GM23338 (cell line): ENCODE measurements at regions not wholly inside any gene's neighbourhood (a gene's known extent, or its start where the extent isn't known, plus 50 kb on each side); places are given as distances from the start of the nearest gene placed in this dataset.

Experiments used
- ATAC-seq: fragments of 200-7000 bp; cut with Tn5 transposase; 3 replicates; pipeline ENCODE4 v1.9.1; 2020
- DNase-seq: peaks from one replicate; pipeline ENCODE4 v3.0.0-alpha.2; 2015; ENCODE audit warnings: low spot score
- H2AFZ ChIP-seq: fragments of 200-600 bp; sonication (generic); 2 replicates; pipeline ENCODE4 v1.8.0; 2016; ENCODE audit warnings: antibody characterized with exemption, mild to moderate bottlenecking, moderate library complexity
- H3F3A ChIP-seq: fragments of 200-600 bp; sonication (generic); replicated peaks from 2 replicates; pipeline ENCODE4 v1.8.0; 2017; ENCODE audit warnings: antibody characterized with exemption, mixed run types, low read depth
- H3K27ac ChIP-seq: fragments of 200-600 bp; sonication (generic); 2 replicates; pipeline ENCODE4 v1.6.1; 2016; ENCODE audit warnings: low read depth
- H3K27me3 ChIP-seq: fragments of 200-600 bp; sonication (generic); 2 replicates; pipeline ENCODE4 v1.8.0; 2016; ENCODE audit warnings: mild to moderate bottlenecking, mixed run types, moderate library complexity; ENCODE audit not compliant: insufficient read depth
- H3K36me3 ChIP-seq: fragments of 200-600 bp; sonication (generic); 2 replicates; pipeline ENCODE4 v1.8.0; 2016; ENCODE audit warnings: mild to moderate bottlenecking; ENCODE audit not compliant: insufficient read depth
- H3K4me1 ChIP-seq: fragments of 200-600 bp; sonication (generic); 2 replicates; pipeline ENCODE4 v1.8.0; 2016; ENCODE audit warnings: mild to moderate bottlenecking, moderate library complexity; ENCODE audit not compliant: insufficient read depth
- H3K4me2 ChIP-seq: fragments of 200-600 bp; sonication (generic); 2 replicates; pipeline ENCODE4 v1.7.1; 2017; ENCODE audit warnings: mixed run types
- H3K4me3 ChIP-seq: fragments of 200-600 bp; sonication (generic); 2 replicates; pipeline ENCODE4 v1.6.1; 2016; ENCODE audit warnings: mixed run types
- H3K79me2 ChIP-seq: fragments of 200-600 bp; sonication (generic); replicated peaks from 2 replicates; pipeline ENCODE4 v1.8.0; 2017; ENCODE audit warnings: mild to moderate bottlenecking; ENCODE audit not compliant: insufficient read depth
- H3K9me2 ChIP-seq: fragments of 200-600 bp; sonication (generic); 2 replicates; pipeline ENCODE4 v1.8.0; 2017; ENCODE audit not compliant: insufficient read depth
- H4K20me1 ChIP-seq: fragments of 200-600 bp; sonication (generic); replicated peaks from 2 replicates; pipeline ENCODE4 v1.8.0; 2017; ENCODE audit warnings: mild to moderate bottlenecking; ENCODE audit not compliant: insufficient read depth
- H3K27ac Mint-ChIP-seq: 2 replicates; pipeline ENCODE4 v1.8.0; 2020; ENCODE audit warnings: inconsistent platforms, mild to moderate bottlenecking, moderate library complexity, mixed read lengths
- H3K27me3 Mint-ChIP-seq: 3 replicates; pipeline ENCODE4 v1.8.0; 2022; ENCODE audit warnings: low read depth, mild to moderate bottlenecking, moderate library complexity, mixed read lengths, inconsistent platforms; ENCODE audit not compliant: insufficient read depth, poor library complexity
- H3K36me3 Mint-ChIP-seq: 3 replicates; pipeline ENCODE4 v1.8.0; 2021; ENCODE audit warnings: low read depth, mild to moderate bottlenecking, inconsistent platforms, moderate library complexity, mixed read lengths
- H3K4me1 Mint-ChIP-seq: 3 replicates; pipeline ENCODE4 v1.8.0; 2020; ENCODE audit warnings: mild to moderate bottlenecking, inconsistent platforms, mixed read lengths
- H3K4me3 Mint-ChIP-seq: 3 replicates; pipeline ENCODE4 v1.8.0; 2021; ENCODE audit warnings: moderate library complexity, mild to moderate bottlenecking, inconsistent platforms, mixed read lengths
- H3K9me3 Mint-ChIP-seq: 3 replicates; pipeline ENCODE4 v1.8.0; 2020; ENCODE audit warnings: moderate library complexity, mild to moderate bottlenecking, inconsistent platforms, mixed read lengths
- CREB1 ChIP-seq: fragments of 250-450 bp; sonication (Bioruptor Pico); IDR thresholded peaks from 2 replicates; pipeline ENCODE4 v1.5.0; 2020; ENCODE audit warnings: low read depth, mild to moderate bottlenecking, moderate library complexity
- EZH2 ChIP-seq: fragments of 200-600 bp; sonication (generic); IDR thresholded peaks from one replicate; pipeline ENCODE4 v1.8.0; 2017; ENCODE audit warnings: antibody characterized with exemption, mild to moderate bottlenecking, low read depth; ENCODE audit not compliant: unreplicated experiment
- EZH2phosphoT487 ChIP-seq: fragments of 200-600 bp; sonication (generic); IDR thresholded peaks from one replicate; pipeline ENCODE4 v1.8.1; 2018; ENCODE audit warnings: antibody characterized with exemption; ENCODE audit not compliant: unreplicated experiment
- JUNB ChIP-seq: IDR thresholded peaks from one replicate; pipeline ENCODE4 v1.6.1; 2016; ENCODE audit warnings: antibody characterized with exemption; ENCODE audit not compliant: unreplicated experiment
- NANOG ChIP-seq: IDR thresholded peaks from 2 replicates; pipeline ENCODE4 v1.6.1; 2016; ENCODE audit warnings: antibody characterized with exemption, borderline replicate concordance
- POLR2AphosphoS5 ChIP-seq: IDR thresholded peaks from 2 replicates; pipeline ENCODE4 v1.6.1; 2016; ENCODE audit warnings: antibody characterized with exemption, low read depth
- REST ChIP-seq: IDR thresholded peaks from one replicate; pipeline ENCODE4 v1.6.1; 2018; ENCODE audit warnings: antibody characterized with exemption; ENCODE audit not compliant: unreplicated experiment
- STAT1 ChIP-seq: IDR thresholded peaks from one replicate; pipeline ENCODE4 v1.6.1; 2016; ENCODE audit warnings: antibody characterized with exemption; ENCODE audit not compliant: unreplicated experiment
- ZNF114 ChIP-seq: fragments of 250-450 bp; sonication (Bioruptor Pico); IDR thresholded peaks from 2 replicates; pipeline ENCODE4 v1.5.0; 2020; ENCODE audit warnings: mild to moderate bottlenecking, moderate library complexity
- ZNF331 ChIP-seq: fragments of 250-450 bp; sonication (Bioruptor Pico); IDR thresholded peaks from 2 replicates; pipeline ENCODE4 v1.5.0; 2020; ENCODE audit warnings: low read depth, mild to moderate bottlenecking, moderate library complexity
- TF ChIP-seq, protein P1 (sequence below), 2 experiments: fragments of 200-600 bp in 1 of 2; sonication (generic) in 1 of 2; conservative IDR thresholded peaks; 2 replicates each; pipeline versions ENCODE4 v1.5.1 to v1.6.1; 2016 to 2017; ENCODE audit warnings: antibody characterized with exemption in 2 of 2, low read depth in 2 of 2, mild to moderate bottlenecking in 2 of 2, moderate library complexity in 1 of 2
- TF ChIP-seq, protein P2 (sequence below): fragments of 250-450 bp; sonication (Bioruptor Pico); IDR thresholded peaks from 2 replicates; pipeline ENCODE4 v1.5.0; 2020; ENCODE audit warnings: mild to moderate bottlenecking, moderate library complexity
- TF ChIP-seq, protein P3 (sequence below): IDR thresholded peaks from 2 replicates; pipeline ENCODE4 v1.6.1; 2016; ENCODE audit warnings: antibody characterized with exemption

DNA sequence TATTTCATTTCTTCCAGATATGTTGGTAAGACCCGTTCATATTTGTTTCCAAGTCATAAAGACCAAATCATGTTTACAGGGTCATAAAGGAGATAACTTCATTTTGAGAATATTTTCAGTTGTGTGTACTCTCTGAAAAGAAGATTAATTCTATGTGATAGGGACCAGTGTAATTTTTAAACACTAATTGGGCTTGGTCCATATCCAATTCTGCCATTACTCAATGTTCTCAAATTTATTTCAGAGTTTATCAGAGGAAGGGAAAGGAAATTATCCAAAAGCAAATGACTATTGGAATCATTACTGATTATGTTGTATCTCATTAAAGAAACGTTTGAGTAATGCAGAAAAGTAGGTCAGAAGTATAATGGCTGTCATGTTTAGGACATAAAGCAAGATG, 126.8 kb upstream of the DCN start:
- no peak overlapping the region for H3K27ac Mint-ChIP-seq
- no peaks in the 10 kb centered on the region for H4K20me1 ChIP-seq
- no peaks in the 10 kb centered on the region for H3K9me3 Mint-ChIP-seq
- no peak overlapping the region for H2AFZ ChIP-seq
- H3K4me1 Mint-ChIP-seq = peaks cover 4% of the 10 kb centered on the region
- ATAC-seq (no peak), DNase-seq (no peak)
- H3K36me3 ChIP-seq = no peaks in the 10 kb centered on the region
- no peak overlapping the region for H3K27ac ChIP-seq
- TF ChIP-seq, protein P1, sequence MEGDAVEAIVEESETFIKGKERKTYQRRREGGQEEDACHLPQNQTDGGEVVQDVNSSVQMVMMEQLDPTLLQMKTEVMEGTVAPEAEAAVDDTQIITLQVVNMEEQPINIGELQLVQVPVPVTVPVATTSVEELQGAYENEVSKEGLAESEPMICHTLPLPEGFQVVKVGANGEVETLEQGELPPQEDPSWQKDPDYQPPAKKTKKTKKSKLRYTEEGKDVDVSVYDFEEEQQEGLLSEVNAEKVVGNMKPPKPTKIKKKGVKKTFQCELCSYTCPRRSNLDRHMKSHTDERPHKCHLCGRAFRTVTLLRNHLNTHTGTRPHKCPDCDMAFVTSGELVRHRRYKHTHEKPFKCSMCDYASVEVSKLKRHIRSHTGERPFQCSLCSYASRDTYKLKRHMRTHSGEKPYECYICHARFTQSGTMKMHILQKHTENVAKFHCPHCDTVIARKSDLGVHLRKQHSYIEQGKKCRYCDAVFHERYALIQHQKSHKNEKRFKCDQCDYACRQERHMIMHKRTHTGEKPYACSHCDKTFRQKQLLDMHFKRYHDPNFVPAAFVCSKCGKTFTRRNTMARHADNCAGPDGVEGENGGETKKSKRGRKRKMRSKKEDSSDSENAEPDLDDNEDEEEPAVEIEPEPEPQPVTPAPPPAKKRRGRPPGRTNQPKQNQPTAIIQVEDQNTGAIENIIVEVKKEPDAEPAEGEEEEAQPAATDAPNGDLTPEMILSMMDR (conservative IDR thresholded peaks at IDR 0.05; ENCODE audit: low read depth in 2 of 2) = no peak
- TF ChIP-seq STAT1 = no peak
- TF ChIP-seq, protein P2, sequence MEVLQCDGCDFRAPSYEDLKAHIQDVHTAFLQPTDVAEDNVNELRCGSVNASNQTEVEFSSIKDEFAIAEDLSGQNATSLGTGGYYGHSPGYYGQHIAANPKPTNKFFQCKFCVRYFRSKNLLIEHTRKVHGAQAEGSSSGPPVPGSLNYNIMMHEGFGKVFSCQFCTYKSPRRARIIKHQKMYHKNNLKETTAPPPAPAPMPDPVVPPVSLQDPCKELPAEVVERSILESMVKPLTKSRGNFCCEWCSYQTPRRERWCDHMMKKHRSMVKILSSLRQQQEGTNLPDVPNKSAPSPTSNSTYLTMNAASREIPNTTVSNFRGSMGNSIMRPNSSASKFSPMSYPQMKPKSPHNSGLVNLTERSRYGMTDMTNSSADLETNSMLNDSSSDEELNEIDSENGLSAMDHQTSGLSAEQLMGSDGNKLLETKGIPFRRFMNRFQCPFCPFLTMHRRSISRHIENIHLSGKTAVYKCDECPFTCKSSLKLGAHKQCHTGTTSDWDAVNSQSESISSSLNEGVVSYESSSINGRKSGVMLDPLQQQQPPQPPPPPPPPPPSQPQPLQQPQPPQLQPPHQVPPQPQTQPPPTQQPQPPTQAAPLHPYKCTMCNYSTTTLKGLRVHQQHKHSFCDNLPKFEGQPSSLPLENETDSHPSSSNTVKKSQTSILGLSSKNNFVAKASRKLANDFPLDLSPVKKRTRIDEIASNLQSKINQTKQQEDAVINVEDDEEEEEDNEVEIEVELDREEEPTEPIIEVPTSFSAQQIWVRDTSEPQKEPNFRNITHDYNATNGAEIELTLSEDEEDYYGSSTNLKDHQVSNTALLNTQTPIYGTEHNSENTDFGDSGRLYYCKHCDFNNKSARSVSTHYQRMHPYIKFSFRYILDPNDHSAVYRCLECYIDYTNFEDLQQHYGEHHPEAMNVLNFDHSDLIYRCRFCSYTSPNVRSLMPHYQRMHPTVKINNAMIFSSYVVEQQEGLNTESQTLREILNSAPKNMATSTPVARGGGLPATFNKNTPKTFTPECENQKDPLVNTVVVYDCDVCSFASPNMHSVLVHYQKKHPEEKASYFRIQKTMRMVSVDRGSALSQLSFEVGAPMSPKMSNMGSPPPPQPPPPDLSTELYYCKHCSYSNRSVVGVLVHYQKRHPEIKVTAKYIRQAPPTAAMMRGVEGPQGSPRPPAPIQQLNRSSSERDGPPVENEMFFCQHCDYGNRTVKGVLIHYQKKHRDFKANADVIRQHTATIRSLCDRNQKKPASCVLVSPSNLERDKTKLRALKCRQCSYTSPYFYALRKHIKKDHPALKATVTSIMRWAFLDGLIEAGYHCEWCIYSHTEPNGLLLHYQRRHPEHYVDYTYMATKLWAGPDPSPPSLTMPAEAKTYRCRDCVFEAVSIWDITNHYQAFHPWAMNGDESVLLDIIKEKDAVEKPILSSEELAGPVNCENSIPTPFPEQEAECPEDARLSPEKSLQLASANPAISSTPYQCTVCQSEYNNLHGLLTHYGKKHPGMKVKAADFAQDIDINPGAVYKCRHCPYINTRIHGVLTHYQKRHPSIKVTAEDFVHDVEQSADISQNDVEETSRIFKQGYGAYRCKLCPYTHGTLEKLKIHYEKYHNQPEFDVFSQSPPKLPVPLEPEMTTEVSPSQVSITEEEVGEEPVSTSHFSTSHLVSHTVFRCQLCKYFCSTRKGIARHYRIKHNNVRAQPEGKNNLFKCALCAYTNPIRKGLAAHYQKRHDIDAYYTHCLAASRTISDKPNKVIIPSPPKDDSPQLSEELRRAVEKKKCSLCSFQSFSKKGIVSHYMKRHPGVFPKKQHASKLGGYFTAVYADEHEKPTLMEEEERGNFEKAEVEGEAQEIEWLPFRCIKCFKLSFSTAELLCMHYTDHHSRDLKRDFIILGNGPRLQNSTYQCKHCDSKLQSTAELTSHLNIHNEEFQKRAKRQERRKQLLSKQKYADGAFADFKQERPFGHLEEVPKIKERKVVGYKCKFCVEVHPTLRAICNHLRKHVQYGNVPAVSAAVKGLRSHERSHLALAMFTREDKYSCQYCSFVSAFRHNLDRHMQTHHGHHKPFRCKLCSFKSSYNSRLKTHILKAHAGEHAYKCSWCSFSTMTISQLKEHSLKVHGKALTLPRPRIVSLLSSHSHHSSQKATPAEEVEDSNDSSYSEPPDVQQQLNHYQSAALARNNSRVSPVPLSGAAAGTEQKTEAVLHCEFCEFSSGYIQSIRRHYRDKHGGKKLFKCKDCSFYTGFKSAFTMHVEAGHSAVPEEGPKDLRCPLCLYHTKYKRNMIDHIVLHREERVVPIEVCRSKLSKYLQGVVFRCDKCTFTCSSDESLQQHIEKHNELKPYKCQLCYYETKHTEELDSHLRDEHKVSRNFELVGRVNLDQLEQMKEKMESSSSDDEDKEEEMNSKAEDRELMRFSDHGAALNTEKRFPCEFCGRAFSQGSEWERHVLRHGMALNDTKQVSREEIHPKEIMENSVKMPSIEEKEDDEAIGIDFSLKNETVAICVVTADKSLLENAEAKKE (CRISPR knock-in tag) = no peak
- TF ChIP-seq ZNF114 (CRISPR knock-in tag) = no peak
- no peak for TF ChIP-seq EZH2
- TF ChIP-seq ZNF331 (CRISPR knock-in tag) = no peak
- TF ChIP-seq, protein P3, sequence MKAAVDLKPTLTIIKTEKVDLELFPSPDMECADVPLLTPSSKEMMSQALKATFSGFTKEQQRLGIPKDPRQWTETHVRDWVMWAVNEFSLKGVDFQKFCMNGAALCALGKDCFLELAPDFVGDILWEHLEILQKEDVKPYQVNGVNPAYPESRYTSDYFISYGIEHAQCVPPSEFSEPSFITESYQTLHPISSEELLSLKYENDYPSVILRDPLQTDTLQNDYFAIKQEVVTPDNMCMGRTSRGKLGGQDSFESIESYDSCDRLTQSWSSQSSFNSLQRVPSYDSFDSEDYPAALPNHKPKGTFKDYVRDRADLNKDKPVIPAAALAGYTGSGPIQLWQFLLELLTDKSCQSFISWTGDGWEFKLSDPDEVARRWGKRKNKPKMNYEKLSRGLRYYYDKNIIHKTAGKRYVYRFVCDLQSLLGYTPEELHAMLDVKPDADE = no peak
- TF ChIP-seq NANOG = no peak
- no peak for TF ChIP-seq REST
- no peak for TF ChIP-seq CREB1 (CRISPR knock-in tag)
- no peak for TF ChIP-seq EZH2phosphoT487
- no peak for TF ChIP-seq POLR2AphosphoS5
- TF ChIP-seq JUNB = no peak
- no peak overlapping the region for H3K4me3 Mint-ChIP-seq
- no peaks in the 10 kb centered on the region for H3K9me2 ChIP-seq
- H3K4me2 ChIP-seq = no peak overlapping the region
- H3K27me3 ChIP-seq = no peaks in the 10 kb centered on the region
- H3K36me3 Mint-ChIP-seq = no peaks in the 10 kb centered on the region
- H3K27me3 Mint-ChIP-seq = no peaks in the 10 kb centered on the region
- H3K4me1 ChIP-seq = peaks cover 7% of the 10 kb centered on the region
- H3F3A ChIP-seq = no peaks in the 10 kb centered on the region
- H3K4me3 ChIP-seq = no peak overlapping the region
- no peaks in the 10 kb centered on the region for H3K79me2 ChIP-seq
